Colonic mucosa (tissue), 4 donors: ENCODE measurements at regions not wholly inside any gene's neighbourhood (a gene's known extent, or its start where the extent isn't known, plus 50 kb on each side); places are given as distances from the start of the nearest gene placed in this dataset.

Source experiments
- DNase-seq: peaks from one replicate; pipeline ENCODE4 v3.0.0-alpha.2; 2020
- H3K27ac ChIP-seq: fragments of 200-600 bp; one replicate; pipeline ENCODE4 v1.8.0; 2021
- H3K27me3 ChIP-seq: fragments of 200-600 bp; one replicate; pipeline ENCODE4 v1.8.0; 2021
- H3K36me3 ChIP-seq: fragments of 200-600 bp; one replicate; pipeline ENCODE4 v1.8.0; 2021
- H3K4me1 ChIP-seq: fragments of 200-600 bp; one replicate; pipeline ENCODE4 v1.8.0; 2021; ENCODE audit warnings: mild to moderate bottlenecking
- H3K4me3 ChIP-seq: fragments of 200-600 bp; one replicate; pipeline ENCODE4 v1.8.0; 2021
- H3K9ac ChIP-seq, 2 donors: one replicate each; pipeline ENCODE4 v1.7.0; 2013; ENCODE audit warnings: control low read depth in 2 of 2, low read depth in 2 of 2, low read length in 2 of 2
- H3K9me3 ChIP-seq: fragments of 200-600 bp; one replicate; pipeline ENCODE4 v1.8.0; 2021
- intact Hi-C: fragments of 100-400 bp; cut with DNase I; formaldehyde crosslinking; loops from one replicate; pipeline ENCODE4 v1.14.1; 2022
- TF ChIP-seq, protein P1 (sequence below): fragments of 200-600 bp; IDR thresholded peaks from one replicate; pipeline ENCODE4 v1.8.0; 2022; ENCODE audit warnings: antibody characterized with exemption, mild to moderate bottlenecking
- donor health status: healthy.
- donor health status: DM: no; HTN: no; CAD: no.
- donor health status: DM: no; HTN: no; CAD: no.

DNA sequence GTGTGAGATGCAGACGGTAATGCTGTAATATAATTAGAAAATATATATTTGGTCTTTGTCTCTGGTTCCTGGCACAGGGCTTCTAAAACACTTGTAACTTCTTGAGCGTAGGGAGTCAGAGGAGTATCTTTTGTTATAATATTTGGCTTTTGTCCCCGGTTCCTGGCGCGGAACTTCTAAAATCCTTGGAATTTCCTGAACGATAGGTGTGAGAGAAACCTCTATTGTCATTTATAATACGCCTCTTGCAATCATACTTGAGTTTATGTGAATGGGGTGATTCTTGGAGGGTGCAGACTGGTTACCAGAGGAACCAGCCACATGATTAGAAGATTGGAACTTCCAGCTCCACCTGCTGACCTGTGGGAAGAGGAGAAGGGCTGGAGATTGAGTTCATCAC, 54.1 kb upstream of the ZBED5 start:
- intact Hi-C loops: no loop called here
- TF ChIP-seq, protein P1, sequence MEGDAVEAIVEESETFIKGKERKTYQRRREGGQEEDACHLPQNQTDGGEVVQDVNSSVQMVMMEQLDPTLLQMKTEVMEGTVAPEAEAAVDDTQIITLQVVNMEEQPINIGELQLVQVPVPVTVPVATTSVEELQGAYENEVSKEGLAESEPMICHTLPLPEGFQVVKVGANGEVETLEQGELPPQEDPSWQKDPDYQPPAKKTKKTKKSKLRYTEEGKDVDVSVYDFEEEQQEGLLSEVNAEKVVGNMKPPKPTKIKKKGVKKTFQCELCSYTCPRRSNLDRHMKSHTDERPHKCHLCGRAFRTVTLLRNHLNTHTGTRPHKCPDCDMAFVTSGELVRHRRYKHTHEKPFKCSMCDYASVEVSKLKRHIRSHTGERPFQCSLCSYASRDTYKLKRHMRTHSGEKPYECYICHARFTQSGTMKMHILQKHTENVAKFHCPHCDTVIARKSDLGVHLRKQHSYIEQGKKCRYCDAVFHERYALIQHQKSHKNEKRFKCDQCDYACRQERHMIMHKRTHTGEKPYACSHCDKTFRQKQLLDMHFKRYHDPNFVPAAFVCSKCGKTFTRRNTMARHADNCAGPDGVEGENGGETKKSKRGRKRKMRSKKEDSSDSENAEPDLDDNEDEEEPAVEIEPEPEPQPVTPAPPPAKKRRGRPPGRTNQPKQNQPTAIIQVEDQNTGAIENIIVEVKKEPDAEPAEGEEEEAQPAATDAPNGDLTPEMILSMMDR: no peak
- DNase-seq: no peak
- Histone ChIP-seq H3K9ac (no peak overlapping the region), H3K27ac (no peak overlapping the region), H3K9me3 (no peaks in the 10 kb centered on the region), H3K36me3 (no peaks in the 10 kb centered on the region), H3K27me3 (no peaks in the 10 kb centered on the region), H3K4me1 (no peaks in the 10 kb centered on the region), H3K4me3 (no peak overlapping the region)

DNA sequence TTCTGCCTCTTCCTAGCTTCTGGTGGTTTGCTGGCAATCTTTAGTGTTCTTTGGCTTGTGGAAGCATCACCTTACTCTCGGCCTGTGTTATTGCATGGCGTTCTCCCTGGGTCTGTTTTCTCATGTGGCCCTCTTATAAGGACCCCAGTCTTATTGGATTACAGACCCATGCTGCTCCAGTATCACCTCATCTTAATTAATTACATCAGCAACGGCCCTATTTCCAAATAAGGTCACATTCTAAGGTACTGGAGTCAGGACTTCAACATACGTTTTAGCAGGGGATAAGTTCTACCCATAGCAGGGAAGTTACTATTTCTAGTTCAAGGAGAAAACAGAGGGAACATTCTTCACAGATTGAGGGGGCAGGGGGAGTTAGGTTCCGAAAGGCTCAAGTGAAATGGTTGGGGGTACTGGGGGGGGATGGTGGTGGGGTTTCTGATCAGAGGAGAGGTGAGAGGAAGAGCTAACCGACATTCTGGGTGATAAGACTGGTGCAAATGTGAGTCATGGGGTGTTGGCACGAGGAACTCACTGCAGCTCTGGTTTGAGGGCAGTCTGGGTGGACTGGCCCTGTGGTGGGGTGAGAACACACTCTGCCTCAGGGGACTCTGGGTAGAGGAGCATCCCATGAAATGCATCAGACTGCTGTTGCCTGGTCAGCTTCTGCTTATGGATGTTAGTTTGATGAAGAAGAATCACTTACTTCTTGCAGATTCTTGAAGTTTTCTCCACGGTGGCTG, 51.5 kb upstream of the ZBED5 start:
- Histone ChIP-seq H3K9ac (no peak overlapping the region), H3K27ac (no peak overlapping the region), H3K27me3 (no peaks in the 10 kb centered on the region), H3K4me3 (no peak overlapping the region), H3K36me3 (no peaks in the 10 kb centered on the region), H3K4me1 (no peaks in the 10 kb centered on the region), H3K9me3 (no peaks in the 10 kb centered on the region)
- TF ChIP-seq, protein P1: no peak
- no peak for DNase-seq
- intact Hi-C loops: no loop called here

DNA sequence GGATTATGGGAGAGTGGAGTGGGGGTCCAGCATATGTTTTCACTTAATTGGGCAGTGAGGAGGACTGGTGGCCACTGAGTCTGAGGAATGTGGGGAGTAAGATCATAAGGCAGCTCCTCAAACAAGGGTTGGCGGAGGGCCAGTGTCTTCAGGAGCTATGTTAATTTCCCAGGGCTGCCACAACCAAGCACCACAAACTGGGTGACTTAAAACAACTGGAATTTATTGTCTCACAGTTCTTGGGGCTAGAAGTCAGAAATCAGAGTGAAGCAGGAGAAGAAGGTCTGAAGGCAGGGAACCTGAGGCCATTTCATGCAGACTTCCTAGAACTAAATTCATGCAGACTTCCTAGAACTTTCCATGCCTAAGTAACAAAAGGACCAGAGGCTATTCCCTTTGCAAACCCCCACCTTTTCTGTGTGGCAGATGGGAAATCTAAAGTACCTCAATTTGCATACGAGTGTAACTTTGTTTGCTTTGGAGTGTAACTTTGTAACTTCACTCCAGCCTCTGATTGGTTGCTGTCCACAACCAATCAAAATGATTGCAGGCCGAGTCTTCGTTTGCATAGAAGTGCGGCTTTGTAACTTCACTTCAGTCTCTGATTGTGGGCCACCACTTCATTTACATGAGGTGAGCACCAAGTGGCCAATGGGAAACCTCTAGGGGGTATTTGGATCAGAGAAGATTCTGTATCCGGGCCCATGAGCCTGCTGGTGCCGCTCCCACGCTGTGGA, 50.5 kb upstream of the ZBED5 start:
- intact Hi-C loops: no loop called here
- Histone ChIP-seq H3K9me3 (no peaks in the 10 kb centered on the region), H3K4me1 (no peaks in the 10 kb centered on the region), H3K27ac (no peak overlapping the region), H3K4me3 (no peak overlapping the region), H3K27me3 (no peaks in the 10 kb centered on the region), H3K9ac (no peak overlapping the region), H3K36me3 (no peaks in the 10 kb centered on the region)
- no peak for DNase-seq
- TF ChIP-seq, protein P1: no peak
